HG03139 (cell line): ENCODE measurements at regions not wholly inside any gene's neighbourhood (a gene's known extent, or its start where the extent isn't known, plus 50 kb on each side); places are given as distances from the start of the nearest gene placed in this dataset.
"Not testable (repeated sequence)": the region's sequence is repeated elsewhere in the genome, so short reads cannot be mapped to it uniquely, and the experiment has no call there.

Experiments used
- ATAC-seq: cut with Tn5 transposase; IDR thresholded peaks from one replicate; pipeline ENCODE4 v1.9.1; 2021; ENCODE audit not compliant: unreplicated experiment

GRCh38 chr2:7420530-7420929 lies 503.3 kb downstream of the RNF144A start:
- ATAC-seq, result no peak

- ATAC-seq, result no peak
Observed at GRCh38 chr2:7424481-7424880, 507.3 kb downstream of the RNF144A start.

DNA sequence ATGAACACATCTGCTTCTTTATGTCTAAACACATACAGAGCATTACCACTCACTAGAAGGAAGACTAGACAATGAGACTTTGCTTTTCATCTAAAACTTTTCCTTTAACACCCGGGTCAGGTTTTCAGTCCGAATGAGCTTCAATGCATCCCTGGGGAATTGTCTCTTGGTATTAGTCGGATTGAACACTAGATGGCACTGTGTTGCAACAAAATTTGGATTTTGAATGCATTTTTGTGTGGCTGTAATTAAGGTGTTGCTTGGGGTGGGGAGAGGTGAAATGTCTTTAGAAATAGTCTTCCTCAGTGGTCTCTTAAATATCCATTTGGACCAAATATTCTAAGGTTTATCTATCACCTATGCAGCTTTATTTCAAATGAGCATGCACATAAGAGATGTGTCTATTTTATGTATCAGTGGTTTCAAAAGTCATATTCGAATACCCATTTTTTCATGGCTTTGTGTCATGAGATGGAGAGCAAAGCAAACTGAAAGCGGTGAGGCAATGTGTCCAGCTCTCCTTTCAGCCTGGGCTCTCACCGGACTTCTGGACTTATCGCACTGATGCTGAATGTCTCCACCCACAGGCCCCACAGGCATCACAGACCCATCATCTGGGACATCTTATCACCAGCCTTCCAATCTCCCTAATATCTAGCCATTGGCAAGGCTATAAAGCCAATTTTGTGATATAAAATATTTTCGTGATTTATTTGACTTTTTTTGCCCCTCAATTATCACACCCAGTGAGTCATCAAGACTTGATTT lies 510.3 kb downstream of the RNF144A start:
- ATAC-seq, result no peak

- ATAC-seq, result no peak
Observed at GRCh38 chr2:7428454-7429204, 511.4 kb downstream of the RNF144A start.

DNA sequence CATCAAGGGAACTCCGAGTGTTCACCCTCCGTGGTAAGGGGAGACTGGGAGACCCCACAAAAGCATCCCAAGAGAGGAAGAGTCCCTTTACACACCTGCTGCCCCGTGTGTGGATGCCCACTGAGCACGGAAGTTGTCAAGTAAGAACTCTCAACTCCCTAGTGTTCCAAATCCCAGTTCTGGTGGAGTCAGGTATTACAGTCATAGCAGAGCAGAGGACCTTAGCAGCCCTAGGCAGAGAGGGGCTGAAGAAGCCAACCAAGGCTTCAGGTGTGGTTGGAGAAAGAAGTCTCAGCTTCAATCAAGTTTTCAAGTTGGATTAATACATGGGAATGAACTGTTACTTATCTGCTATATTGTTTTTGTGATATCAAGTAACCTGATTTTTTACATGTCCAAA lies 512.5 kb downstream of the RNF144A start:
- no peak for ATAC-seq

- ATAC-seq, result no peak
Observed at GRCh38 chr2:7430421-7430868, 513.2 kb downstream of the RNF144A start.

GRCh38 chr2:7430869-7431641 lies 513.8 kb downstream of the RNF144A start:
- ATAC-seq, result peak; percentile 53

GRCh38 chr2:7432436-7432835 lies 515.2 kb downstream of the RNF144A start:
- ATAC-seq, result no peak

DNA sequence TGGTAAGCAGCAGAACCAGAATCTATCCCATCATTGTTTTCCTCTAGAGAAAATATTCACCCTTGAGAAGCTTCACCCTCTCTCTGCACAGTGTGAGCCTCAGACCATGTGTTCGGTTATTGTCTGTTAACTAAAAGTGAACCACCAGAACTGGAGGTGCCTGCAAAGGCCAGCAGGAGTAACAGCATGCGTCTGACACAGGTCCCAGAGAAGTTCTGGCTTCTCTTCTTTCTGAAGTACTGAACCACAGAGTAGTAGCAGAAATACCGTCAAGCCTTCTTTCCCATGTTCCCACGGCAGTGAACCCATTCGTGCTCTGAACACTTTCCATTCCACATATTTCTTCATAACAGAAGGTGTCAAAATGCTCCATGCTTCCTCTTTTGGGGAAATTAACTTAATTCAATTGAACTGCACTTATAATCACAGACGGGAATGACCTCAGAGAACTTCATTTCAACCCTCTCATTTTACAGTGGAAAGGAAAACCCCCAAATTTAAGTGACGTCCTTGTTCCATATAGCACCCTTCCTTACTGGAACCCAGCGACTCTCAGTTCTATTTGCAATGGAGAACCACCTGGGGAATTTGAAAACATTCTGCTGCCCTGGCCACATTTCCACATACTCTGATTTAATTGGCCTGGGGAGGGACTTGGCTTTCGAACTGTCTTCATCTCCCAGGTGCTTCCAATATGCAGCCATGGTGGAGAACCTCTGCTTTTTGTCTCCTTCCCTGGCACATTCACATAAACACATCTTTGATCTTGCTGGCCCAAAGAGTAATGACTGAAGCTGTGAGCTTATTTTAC lies 519.1 kb downstream of the RNF144A start:
- no peak for ATAC-seq

DNA sequence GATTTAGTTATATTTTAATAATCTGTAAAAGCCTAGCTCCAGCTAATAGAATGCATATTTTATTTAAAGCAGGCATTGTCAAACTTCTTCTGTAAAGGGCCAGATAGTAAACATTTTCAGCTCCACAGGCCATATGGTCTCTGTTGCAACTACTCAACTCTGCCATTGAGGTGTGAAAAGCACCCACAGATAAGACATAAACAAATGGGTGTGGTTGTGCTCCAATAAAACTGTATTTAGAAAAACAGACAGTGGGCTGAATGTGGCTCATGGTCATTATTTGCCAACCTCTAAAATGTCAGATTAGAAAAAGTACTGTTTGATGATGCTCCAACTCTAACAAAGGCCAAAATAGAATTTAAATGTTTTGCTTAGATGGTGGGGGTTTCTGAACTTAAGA lies 519.9 kb downstream of the RNF144A start:
- no peak for ATAC-seq

DNA sequence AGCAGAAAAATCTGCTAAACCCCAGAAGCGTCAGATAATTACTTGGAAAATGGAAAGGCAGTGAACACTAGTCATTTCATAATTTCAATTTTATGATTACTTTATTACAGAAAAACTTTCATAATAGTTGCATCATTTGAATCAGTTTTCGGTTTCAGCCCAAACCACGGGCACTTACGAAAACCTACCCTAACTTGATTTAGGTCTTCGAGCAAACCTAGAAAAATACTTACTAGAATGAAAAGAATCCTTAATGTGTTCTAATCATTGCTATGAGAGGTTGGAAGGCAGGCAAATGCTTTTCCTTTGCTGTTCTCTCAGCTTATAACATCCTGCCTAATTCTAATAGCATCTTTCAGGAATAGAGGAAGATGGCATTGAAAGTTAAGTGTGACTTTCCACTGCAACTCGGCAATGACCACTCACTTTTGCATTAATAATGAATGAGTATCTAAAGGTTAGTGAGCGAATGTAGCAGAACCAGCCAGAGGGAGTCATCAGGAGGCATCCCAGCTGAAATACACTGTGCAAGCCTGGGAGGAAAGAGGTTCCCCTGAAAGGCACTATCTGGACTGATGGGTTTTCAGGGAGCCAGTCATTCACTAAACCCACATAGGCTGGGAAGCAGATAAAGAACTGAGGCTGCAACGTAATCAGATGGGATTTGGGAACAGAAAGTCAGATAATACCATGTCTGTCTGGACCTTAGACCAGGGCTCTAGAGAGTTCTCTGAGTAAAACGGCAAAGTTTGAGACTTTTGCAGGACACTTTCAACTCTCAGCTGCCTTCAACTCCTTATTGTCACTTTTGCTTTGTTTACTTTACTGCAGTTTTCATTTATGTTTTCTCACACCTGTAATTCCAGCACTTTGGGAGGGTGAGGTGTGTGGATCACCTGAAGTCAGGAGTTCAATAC lies 520.8 kb downstream of the RNF144A start:
- no peak for ATAC-seq

- no peak for ATAC-seq
Observed at GRCh38 chr2:7438855-7439254, 521.6 kb downstream of the RNF144A start.

DNA sequence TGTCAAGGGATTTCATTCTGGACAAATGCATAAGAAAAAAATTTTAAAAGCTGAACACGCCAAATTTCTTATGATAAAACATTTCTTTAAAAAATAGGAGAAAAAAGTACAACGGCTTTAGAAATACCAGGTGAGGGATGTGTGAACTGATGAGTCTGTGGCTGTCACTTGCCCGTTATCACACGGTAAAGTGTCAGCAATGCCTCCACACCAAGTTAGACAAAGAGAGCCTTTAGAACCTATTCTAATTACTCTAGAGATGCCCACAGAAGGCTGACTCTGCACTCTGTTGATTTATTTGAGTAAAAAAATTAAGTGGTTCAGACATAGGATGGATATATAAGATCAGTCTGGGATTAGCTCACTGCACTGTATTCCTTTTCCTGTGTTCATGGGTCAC lies 523.8 kb downstream of the RNF144A start:
- ATAC-seq, result no peak

DNA sequence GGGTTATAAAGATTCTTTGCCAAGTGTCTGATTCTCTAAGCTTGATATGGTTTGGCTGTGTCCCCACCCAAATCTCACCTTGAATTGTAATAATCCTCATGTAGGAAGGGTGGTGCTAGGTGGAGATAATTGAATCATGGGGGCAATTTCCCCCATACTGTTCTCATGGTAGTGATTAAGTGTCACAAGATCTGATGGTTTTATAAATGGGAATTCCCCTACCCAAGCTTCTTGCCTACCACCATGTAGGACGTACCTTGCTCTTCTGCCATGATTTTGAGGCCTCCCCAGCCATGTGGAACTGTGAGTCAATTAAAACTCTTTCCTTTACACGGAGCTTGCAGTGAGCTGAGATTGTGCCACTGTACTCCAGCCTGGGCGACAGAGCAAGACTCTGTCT lies 524.6 kb downstream of the RNF144A start:
- ATAC-seq, result not testable (repeated sequence)

DNA sequence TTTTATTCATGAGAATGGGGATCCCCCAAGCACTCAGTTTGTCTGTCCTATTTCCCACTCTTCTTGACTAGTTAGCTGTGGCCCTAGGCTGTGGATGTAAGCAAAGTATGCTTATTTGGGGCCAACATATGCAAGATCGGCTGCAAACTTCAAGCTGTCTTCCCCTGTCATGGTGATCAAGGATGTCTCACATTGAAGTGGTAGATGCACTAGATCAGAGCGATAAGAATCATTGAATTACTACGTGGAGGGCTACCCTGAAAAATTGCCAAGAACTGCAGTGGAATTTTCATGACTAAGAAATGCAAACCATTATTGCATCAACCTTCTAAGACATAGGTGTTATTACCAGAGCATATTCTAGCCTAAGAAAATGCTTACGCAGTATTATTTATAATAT lies 527.4 kb downstream of the RNF144A start:
- ATAC-seq, result no peak

- no peak for ATAC-seq
Observed at GRCh38 chr2:7448578-7449264, 531.5 kb downstream of the RNF144A start.

GRCh38 chr2:7449298-7449697 lies 532.1 kb downstream of the RNF144A start:
- no peak for ATAC-seq

- no peak for ATAC-seq
Observed at GRCh38 chr2:7450188-7450832, 533.1 kb downstream of the RNF144A start.

- ATAC-seq, result no peak
Observed at GRCh38 chr2:7450833-7451190, 533.6 kb downstream of the RNF144A start.
